CD14-positive monocyte (primary cell): ENCODE measurements at regions not wholly inside any gene's neighbourhood (a gene's known extent, or its start where the extent isn't known, plus 50 kb on each side); places are given as distances from the start of the nearest gene placed in this dataset.
"Not testable (repeated sequence)": the region's sequence is repeated elsewhere in the genome, so short reads cannot be mapped to it uniquely, and the experiment has no call there.

ENCODE experiments used
- DNase-seq, 3 donors: peaks; one replicate each; pipeline ENCODE4 v3.0.0-alpha.2; 2011 to 2022
- H2AFZ ChIP-seq: 2 replicates; pipeline ENCODE4 v1.6.0; 2012; ENCODE audit warnings: mild to moderate bottlenecking, low read depth, low read length, inconsistent platforms; ENCODE audit not compliant: insufficient read depth, poor library complexity, severe bottlenecking
- H3K27ac ChIP-seq, 2 donors: 1 replicate in 1 of 2; 2 replicates in 1 of 2; pipeline ENCODE4 v1.5.1; 2012 to 2013; ENCODE audit warnings: low read length in 2 of 2, control low read depth in 1 of 2, inconsistent platforms in 1 of 2, low read depth in 1 of 2, mild to moderate bottlenecking in 1 of 2
- H3K27me3 ChIP-seq, 2 donors: one replicate each; pipeline versions ENCODE4 v1.6.0 to v1.6.1; 2011 to 2013; ENCODE audit warnings: low read length in 2 of 2; ENCODE audit not compliant: control insufficient read depth in 2 of 2, insufficient read depth in 2 of 2
- H3K36me3 ChIP-seq, 2 donors: replicated peaks in 1 of 2; 1 replicate in 1 of 2; 2 replicates in 1 of 2; pipeline versions ENCODE4 v1.5.1 to v1.6.1; 2012 to 2013; ENCODE audit warnings: low read length in 2 of 2, control low read depth in 1 of 2, inconsistent platforms in 1 of 2, mild to moderate bottlenecking in 1 of 2; ENCODE audit not compliant: insufficient read depth in 2 of 2, control insufficient read depth in 1 of 2
- H3K4me1 ChIP-seq, 2 donors: 1 replicate in 1 of 2; 2 replicates in 1 of 2; pipeline versions ENCODE4 v1.5.1 to v1.6.1; 2012 to 2013; ENCODE audit warnings: low read length in 2 of 2, control low read depth in 1 of 2, inconsistent platforms in 1 of 2, mild to moderate bottlenecking in 1 of 2, moderate library complexity in 1 of 2; ENCODE audit not compliant: insufficient read depth in 2 of 2, control insufficient read depth in 1 of 2
- H3K4me2 ChIP-seq: replicated peaks from 2 replicates; pipeline ENCODE3; 2012; ENCODE audit warnings: low read length, moderate library complexity, mild to moderate bottlenecking; ENCODE audit not compliant: poor library complexity, severe bottlenecking; ENCODE audit errors: extremely low read depth
- H3K4me3 ChIP-seq, 3 experiments: fragments of 200-600 bp in 1 of 3; sonication (generic) in 1 of 3; replicated peaks in 1 of 3; 1 replicate in 2 of 3; 2 replicates in 1 of 3; pipeline ENCODE4 v1.5.1; 2011 to 2013; ENCODE audit warnings: low read length in 3 of 3, mild to moderate bottlenecking in 3 of 3, control low read depth in 2 of 3, low read depth in 2 of 3, inconsistent platforms in 1 of 3, moderate library complexity in 1 of 3
- H3K79me2 ChIP-seq: 2 replicates; pipeline ENCODE4 v1.6.0; 2012; ENCODE audit warnings: mild to moderate bottlenecking, control low read depth, inconsistent platforms, low read length, moderate library complexity; ENCODE audit not compliant: insufficient read depth
- H3K9ac ChIP-seq: 2 replicates; pipeline ENCODE4 v1.6.0; 2017; ENCODE audit warnings: low read length, mild to moderate bottlenecking; ENCODE audit not compliant: insufficient read depth, poor library complexity, severe bottlenecking
- H3K9me3 ChIP-seq, 2 donors: replicated peaks in 1 of 2; 1 replicate in 1 of 2; 2 replicates in 1 of 2; pipeline versions ENCODE4 v1.5.1 to v1.6.1; 2012 to 2013; ENCODE audit warnings: low read length in 2 of 2, control low read depth in 1 of 2; ENCODE audit not compliant: control insufficient read depth in 1 of 2, insufficient read depth in 1 of 2
- H4K20me1 ChIP-seq: 2 replicates; pipeline ENCODE4 v1.6.0; 2012; ENCODE audit warnings: mild to moderate bottlenecking, low read length, control low read depth, moderate library complexity; ENCODE audit not compliant: insufficient read depth
- H3K27ac Mint-ChIP-seq, 7 donors: one replicate each; pipeline ENCODE4 v1.8.0; 2020; ENCODE audit warnings: mild to moderate bottlenecking in 7 of 7, mixed read lengths in 7 of 7, moderate library complexity in 6 of 7, inconsistent platforms in 2 of 7
- H3K27me3 Mint-ChIP-seq, 3 donors: one replicate each; pipeline ENCODE4 v1.8.0; 2021 to 2022; ENCODE audit warnings: low read depth in 3 of 3, mild to moderate bottlenecking in 3 of 3, mixed read lengths in 3 of 3, moderate library complexity in 3 of 3, inconsistent platforms in 1 of 3
- H3K36me3 Mint-ChIP-seq, 2 donors: one replicate each; pipeline ENCODE4 v1.8.0; 2020; ENCODE audit warnings: mixed read lengths in 2 of 2, inconsistent platforms in 1 of 2, mild to moderate bottlenecking in 1 of 2
- H3K4me1 Mint-ChIP-seq: one replicate; pipeline ENCODE4 v1.8.0; 2020; ENCODE audit warnings: mild to moderate bottlenecking, mixed read lengths
- H3K4me3 Mint-ChIP-seq, 2 donors: one replicate each; pipeline ENCODE4 v1.8.0; 2020; ENCODE audit warnings: mild to moderate bottlenecking in 2 of 2, mixed read lengths in 2 of 2, moderate library complexity in 1 of 2
- H3K9me3 Mint-ChIP-seq, 7 donors: one replicate each; pipeline ENCODE4 v1.8.0; 2020 to 2022; ENCODE audit warnings: mixed read lengths in 7 of 7, mild to moderate bottlenecking in 6 of 7, moderate library complexity in 6 of 7, inconsistent platforms in 2 of 7
- CTCF ChIP-seq: fragments of 200-600 bp; IDR thresholded peaks from one replicate; pipeline ENCODE4 v1.8.0; 2022; ENCODE audit warnings: antibody characterized with exemption, mild to moderate bottlenecking
- WGBS: methylation state at CpG from one replicate; pipeline ENCODE4 v1.1.5; 2013; ENCODE audit warnings: missing lambda C conversion rate; ENCODE audit not compliant: insufficient coverage; 5-methylcytosine and 5-hydroxymethylcytosine counted together
- intact Hi-C, 2 donors: fragments of 100-400 bp; cut with micrococcal nuclease; formaldehyde crosslinking; loops; one replicate each; pipeline versions ENCODE4 v1.15.0 to v1.15.1; 2023

- peaks cover 5 to 14% (median 12%) of the 10 kb centered on the region in 7 donors for H3K9me3 Mint-ChIP-seq
- no CpG with 5 or more reads among the region's 1 CpG for WGBS
- H3K9ac ChIP-seq, H3K27me3 ChIP-seq, H3K4me1 Mint-ChIP-seq, H3K27me3 Mint-ChIP-seq, H4K20me1 ChIP-seq, H3K27ac ChIP-seq, H3K4me3 Mint-ChIP-seq, H3K4me3 ChIP-seq, H3K4me1 ChIP-seq, H3K36me3 Mint-ChIP-seq, intact Hi-C loops, H3K4me2 ChIP-seq, H3K79me2 ChIP-seq, H3K27ac Mint-ChIP-seq, H3K36me3 ChIP-seq, DNase-seq, H2AFZ ChIP-seq: not testable (repeated sequence)
- peaks cover 0 to 19% of the 10 kb centered on the region in 2 donors for H3K9me3 ChIP-seq
Measured at GRCh38 chr13:71183352-71183751, 683.7 kb downstream of the DACH1 start.

DNA sequence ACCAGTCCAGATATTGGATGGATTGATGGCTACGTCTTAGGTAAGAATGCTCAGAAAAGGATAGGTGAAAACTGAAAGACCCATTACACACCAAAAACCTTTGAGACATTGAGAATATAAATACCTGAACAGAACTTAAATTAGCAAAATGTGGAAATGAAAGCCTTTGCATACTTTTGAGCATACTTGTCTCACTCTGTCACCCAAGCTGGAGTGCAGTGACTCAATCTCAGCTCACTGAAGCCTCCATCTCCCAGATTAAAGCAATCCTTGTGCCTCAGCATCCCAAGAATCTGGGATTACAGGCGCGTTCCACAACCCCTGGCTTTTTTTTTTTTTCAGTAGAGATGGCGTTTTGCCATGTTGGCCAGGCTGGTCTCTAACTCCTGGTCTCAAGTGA is 695.3 kb downstream of the DACH1 start:
- no peaks in the 10 kb centered on the region for H3K79me2 ChIP-seq
- no peaks in the 10 kb centered on the region for H3K27me3 ChIP-seq
- H2AFZ ChIP-seq = no peak overlapping the region
- H3K27me3 Mint-ChIP-seq = no peaks in the 10 kb centered on the region
- no peak for DNase-seq
- no peak overlapping the region for H3K27ac Mint-ChIP-seq
- H3K9ac ChIP-seq = no peak overlapping the region
- H4K20me1 ChIP-seq = no peaks in the 10 kb centered on the region
- no peak overlapping the region for H3K4me3 ChIP-seq
- no peak overlapping the region for H3K4me3 Mint-ChIP-seq
- no peaks in the 10 kb centered on the region for H3K4me1 ChIP-seq
- 94% methylated on average over 3 of the region's 4 CpGs for WGBS
- H3K4me2 ChIP-seq = no peak overlapping the region
- peaks cover 0 to 8% of the 10 kb centered on the region in 2 donors for H3K9me3 ChIP-seq
- no peak for TF ChIP-seq CTCF
- H3K36me3 ChIP-seq = no peaks in the 10 kb centered on the region
- no peaks in the 10 kb centered on the region for H3K4me1 Mint-ChIP-seq
- H3K27ac ChIP-seq = no peak overlapping the region
- peaks cover 0 to 7% (median 6%) of the 10 kb centered on the region in 7 donors for H3K9me3 Mint-ChIP-seq
- intact Hi-C loops = no loop called here
- H3K36me3 Mint-ChIP-seq = no peaks in the 10 kb centered on the region
